Glomerular visceral epithelial cell (primary cell): ENCODE measurements at regions not wholly inside any gene's neighbourhood (a gene's known extent, or its start where the extent isn't known, plus 50 kb on each side); places are given as distances from the start of the nearest gene placed in this dataset.
"Not testable (repeated sequence)": the region's sequence is repeated elsewhere in the genome, so short reads cannot be mapped to it uniquely, and the experiment has no call there.

ENCODE experiments used
- DNase-seq: peaks from one replicate; pipeline ENCODE4 v3.0.0-alpha.2; 2016; ENCODE audit errors: extremely low spot score

DNA sequence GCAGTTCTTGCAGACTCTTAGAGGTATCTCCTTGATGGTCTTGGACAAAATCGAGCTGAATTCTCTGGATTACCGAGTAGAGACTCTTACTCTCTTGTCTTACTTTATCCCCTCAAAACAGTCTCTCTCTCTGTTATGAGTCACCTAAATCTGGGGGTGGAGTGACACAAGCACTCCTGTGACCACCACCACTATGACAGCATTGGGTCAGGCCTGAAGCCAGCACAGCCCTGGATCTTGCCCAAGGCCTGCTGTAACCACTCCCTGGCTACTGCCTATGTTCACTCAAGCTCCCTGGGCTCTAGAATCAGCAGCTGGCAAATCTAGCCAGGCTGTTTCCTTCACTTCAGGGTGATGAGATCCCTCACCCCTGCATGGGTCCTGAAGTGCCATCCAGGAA is 662.5 kb downstream of the LUZP2 start:
- DNase-seq, result peak; percentile 4

- no peak for DNase-seq
Observed at GRCh38 chr11:25163421-25163820, 666.6 kb downstream of the LUZP2 start.

DNA sequence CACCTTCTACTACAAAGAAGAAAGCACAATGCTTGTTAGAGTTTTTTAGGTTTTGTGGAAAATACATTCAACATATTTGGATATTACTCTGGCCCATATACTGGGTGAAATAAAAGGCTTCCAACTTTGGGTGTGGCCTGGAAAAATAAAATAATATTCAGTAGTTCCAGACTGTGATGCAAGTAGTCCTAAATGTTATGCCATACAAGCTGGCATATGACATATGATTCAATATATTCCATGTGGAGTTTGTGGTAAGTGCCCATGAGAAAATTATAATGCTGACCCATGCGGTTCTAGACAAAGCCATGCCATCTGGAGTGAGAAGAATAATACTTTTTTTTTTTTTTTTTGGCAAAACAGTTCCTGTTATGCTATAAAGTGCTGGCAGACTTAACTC is 683.3 kb downstream of the LUZP2 start:
- DNase-seq, result no peak

DNA sequence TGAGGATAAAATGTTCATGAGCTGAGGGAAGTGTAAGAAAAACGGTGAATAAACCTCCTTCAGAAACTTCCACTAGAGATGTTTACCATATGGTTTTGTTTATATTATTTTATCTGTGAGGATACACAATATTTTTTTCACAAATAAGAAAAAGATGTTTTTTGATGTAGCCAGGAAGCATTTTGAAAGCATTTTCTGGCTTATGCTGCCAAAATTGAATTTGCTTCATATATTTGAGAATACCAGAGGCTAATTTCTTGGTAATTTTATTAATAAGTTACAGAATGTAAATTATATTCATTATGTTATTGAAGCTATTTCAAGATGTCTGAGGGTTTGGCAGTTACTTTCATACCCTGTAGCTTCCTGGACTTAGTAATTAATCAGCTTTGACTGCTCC is 686.6 kb downstream of the LUZP2 start:
- no peak for DNase-seq

DNA sequence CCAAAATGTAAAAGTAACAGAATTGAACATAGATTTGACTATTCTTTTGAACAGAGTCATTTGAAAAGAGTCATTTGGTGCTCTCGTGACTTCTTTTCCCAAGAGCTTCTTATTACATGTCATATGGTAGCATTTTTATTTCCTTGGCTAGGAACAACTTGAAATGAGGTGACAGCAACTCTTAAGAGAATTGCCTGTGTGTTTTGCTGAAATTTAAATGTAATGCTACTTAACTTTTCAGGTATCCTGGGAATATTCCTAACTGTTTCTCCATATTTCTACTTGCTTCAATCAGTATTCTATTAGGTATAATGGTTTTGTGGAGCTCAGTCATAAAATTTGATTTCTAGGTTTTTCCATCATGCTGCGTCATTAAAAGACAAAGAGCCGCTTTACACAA is 700.7 kb downstream of the LUZP2 start:
- no peak for DNase-seq

DNA sequence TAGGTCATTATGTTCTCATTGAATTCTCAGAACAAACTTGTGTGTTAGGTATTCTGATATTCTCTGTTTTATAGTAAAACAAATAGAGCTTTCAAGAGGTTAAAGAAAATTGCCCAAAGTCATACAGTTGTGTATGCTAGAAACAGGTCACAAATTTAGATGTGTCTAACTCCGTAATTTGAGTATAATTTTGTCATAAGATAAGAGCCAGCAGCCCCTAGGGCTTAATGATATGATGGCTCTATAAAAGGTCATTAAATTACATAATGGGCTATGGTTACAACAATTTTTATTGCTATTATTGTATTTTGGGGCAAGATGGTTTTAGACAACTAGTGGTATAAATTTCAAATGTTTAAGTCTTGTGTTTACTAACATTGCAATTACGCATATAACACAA is 701.9 kb downstream of the LUZP2 start:
- no peak for DNase-seq

- no peak for DNase-seq
Observed at GRCh38 chr11:25200925-25201324, 704.1 kb downstream of the LUZP2 start.

- DNase-seq, result no peak
Observed at GRCh38 chr11:25206762-25207161, 709.9 kb downstream of the LUZP2 start.

DNA sequence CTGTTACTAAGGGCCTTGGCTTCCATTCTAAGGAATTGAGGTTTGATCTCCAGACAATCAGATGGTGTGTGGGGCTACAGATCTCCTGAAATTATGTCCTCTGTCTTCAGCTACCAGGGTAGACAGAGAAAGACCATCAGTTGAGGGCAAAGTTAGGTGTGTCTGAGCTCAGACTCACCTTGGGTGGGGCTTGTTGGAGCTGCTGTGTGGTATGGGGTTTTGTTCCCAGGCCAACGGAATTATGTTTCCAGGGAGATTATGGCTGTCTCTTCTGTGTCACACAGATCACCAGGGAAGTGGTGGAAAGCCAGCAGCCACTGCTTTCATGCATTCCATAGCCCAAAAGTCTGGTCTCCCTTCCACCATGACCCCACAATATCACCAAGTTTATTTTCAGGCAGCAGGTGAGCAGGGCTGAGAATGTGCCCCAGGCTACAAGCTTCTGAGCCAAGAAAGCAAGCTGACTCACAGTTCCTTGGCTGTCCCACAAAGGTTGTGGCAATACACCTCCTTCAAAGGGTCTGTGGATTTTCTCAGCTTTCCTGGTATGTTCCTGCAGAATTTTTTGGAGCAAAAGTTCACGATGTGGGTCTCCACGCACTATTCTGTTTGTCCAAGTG is 714.9 kb downstream of the LUZP2 start:
- DNase-seq, result no peak

DNA sequence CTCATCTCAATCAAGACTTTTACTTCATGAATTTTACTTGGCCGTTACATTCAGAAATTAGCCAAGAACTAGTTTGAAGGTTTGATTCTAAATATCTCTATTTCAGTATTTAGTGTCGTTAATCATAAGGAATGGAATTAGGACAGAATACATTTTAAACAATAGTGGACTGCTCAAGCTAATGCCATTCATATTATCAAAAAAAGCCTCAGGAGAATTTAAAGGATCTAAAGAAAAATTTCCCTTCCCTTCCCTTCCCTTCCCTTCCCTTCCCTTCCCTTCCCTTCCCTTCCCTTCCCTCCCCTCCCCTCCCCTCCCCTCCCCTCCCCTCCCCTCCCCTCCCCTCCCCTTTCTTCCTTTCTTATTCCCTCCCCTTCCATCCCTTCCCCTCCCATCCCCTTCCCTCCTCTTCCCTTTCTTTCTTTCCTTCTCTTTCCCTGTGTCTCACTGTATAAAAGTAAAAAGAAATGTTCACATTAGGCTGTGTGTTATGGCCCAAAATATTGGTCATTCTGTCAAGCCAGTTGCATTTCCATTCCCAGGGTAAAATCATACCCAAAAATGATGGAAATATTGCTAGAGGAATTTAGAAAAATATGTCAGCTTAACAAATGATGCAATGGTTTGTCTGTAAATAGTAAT is 717.8 kb downstream of the LUZP2 start:
- DNase-seq, result no peak

DNA sequence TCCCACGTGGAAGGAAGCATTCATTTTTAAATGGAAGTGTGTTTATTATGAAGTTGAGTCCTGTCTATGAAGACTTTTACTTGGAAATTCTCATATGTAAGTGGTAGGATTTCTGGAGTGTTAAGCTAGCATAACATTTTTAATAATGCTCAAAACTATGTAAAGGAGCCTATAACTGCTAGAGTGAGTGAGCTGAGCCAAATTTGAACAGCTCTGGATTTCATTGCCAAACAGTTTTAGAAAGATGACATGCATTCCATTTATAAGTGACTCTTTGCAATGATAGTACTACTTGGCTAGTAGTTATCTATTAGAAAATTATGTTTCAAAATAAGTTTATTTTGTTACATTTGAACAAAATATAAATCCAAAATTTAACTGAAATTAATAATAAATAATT is 721.2 kb downstream of the LUZP2 start:
- DNase-seq, result no peak

GRCh38 chr11:25225078-25225477 is 728.2 kb downstream of the LUZP2 start:
- no peak for DNase-seq

DNA sequence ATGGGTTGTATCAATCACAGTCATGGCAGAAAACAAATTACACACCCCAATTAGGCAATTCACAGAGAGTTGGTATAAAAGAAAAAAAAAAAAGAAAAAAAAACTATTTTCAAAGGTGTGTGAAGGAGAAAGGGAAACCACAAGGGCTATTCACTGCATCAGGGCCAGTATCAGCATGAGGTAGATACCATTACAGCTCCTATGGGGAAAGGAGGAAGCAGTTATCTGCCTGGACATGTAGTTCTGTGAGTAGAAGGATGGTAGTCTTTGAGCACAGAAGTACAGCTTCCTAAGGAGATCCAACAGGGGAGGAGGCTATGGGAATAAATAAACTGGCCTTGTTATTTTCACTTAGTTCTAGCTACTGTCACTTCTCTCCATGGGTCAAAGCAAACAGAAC is 746.1 kb downstream of the LUZP2 start:
- no peak for DNase-seq

GRCh38 chr11:25244126-25244525 is 747.3 kb downstream of the LUZP2 start:
- no peak for DNase-seq

DNA sequence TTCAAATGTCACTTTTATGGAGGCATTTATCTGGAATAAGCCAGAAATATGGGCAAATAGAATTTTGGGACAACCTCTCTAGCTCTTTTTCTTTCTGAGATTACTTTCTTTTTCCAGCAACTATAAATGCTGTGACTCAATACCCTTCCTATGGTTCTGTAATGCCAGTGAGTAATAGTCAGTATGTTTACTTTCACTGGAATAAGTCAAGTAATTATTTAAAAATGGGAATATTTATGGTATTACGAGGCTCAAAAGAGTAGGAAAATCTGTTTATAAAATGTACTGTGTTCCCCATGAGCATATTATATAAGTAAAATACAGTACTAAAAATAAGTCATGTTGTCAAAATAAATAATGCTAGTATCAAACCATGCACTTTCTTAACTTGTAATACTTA is 750.5 kb downstream of the LUZP2 start:
- no peak for DNase-seq

GRCh38 chr11:25252854-25253253 is 756.0 kb downstream of the LUZP2 start:
- no peak for DNase-seq

DNA sequence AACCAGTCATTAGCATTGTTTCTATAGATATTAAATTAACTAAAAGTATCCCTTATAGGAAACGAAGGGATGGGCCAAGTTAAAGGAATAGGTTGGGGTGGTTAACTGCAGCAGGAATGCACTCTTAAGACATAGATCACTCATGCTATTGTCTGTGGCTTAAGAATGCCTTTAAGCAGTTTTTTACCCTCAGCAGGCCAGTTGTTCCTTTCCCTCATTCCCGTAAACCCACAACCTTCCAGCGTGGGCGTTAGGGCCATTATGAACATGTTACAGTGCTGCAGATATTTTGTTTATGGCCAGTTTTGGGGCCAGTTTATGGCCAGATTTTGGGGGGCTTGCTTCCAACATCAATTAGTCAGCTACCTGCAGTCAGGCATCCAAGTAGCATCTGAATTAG is 767.0 kb downstream of the LUZP2 start:
- not testable (repeated sequence) for DNase-seq

- DNase-seq, result no peak
Observed at GRCh38 chr11:25271301-25271700, 774.4 kb downstream of the LUZP2 start.

- no peak for DNase-seq
Observed at GRCh38 chr11:25272214-25272613, 775.4 kb downstream of the LUZP2 start.

- not testable (repeated sequence) for DNase-seq
Observed at GRCh38 chr11:25280821-25281220, 784.0 kb downstream of the LUZP2 start.

DNA sequence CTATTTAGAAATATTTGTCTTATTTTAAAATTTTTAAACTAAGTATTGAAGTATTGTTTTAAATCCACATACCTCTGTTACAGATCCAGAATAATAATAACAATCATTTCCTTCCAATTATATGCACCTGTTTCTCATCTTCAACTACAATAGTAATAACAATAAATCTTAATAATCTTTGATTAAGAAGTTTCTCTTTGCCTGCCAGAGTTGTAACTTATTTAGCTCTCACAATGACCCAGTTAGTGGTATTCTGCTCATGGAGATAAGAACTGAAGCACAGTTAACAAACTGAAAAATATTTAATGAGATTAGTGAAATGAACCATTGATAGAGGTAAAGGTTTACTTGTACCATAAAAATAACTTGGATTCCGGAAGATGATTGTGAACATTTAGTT is 796.3 kb downstream of the LUZP2 start:
- DNase-seq, result no peak

DNA sequence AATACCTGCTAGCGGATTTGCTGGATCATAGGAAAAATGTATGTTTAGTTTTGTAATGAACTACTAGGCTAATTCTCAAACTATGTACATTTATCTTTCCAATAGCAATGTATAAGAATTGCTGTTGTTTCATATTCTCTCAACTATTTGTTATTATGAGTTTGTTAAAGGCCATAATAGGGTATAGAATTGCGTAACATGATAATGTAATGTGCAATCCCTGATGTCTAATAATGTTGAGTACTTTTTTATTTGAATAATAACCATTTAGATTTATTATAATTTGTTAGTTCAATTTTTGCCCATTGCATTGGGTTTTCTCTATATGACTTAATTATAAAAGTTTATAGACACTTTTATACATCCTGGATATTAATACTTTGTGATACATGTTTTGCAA is 801.6 kb downstream of the LUZP2 start:
- DNase-seq, result no peak

GRCh38 chr11:25309818-25310217 is 813.0 kb downstream of the LUZP2 start:
- DNase-seq, result no peak

GRCh38 chr11:25317216-25317615 is 820.4 kb downstream of the LUZP2 start:
- DNase-seq, result no peak
